Immature natural killer cell (primary cell): ENCODE measurements at regions not wholly inside any gene's neighbourhood (a gene's known extent, or its start where the extent isn't known, plus 50 kb on each side); places are given as distances from the start of the nearest gene placed in this dataset.
"Not testable (repeated sequence)": the region's sequence is repeated elsewhere in the genome, so short reads cannot be mapped to it uniquely, and the experiment has no call there.

Experiments used
- DNase-seq, 3 donors: peaks; one replicate each; pipeline ENCODE4 v3.0.0; 2022; ENCODE audit warnings: mixed read lengths in 1 of 3
- H3K27ac Mint-ChIP-seq, 6 donors: one replicate each; pipeline ENCODE4 v1.8.0; 2020; ENCODE audit warnings: mixed read lengths in 6 of 6, mild to moderate bottlenecking in 5 of 6, inconsistent platforms in 4 of 6, moderate library complexity in 3 of 6
- H3K27me3 Mint-ChIP-seq, 3 donors: one replicate each; pipeline ENCODE4 v1.8.0; 2020 to 2021; ENCODE audit warnings: low read depth in 3 of 3, mild to moderate bottlenecking in 3 of 3, mixed read lengths in 3 of 3, moderate library complexity in 3 of 3, inconsistent platforms in 1 of 3
- H3K36me3 Mint-ChIP-seq, 3 donors: one replicate each; pipeline ENCODE4 v1.8.0; 2020; ENCODE audit warnings: mixed read lengths in 3 of 3, inconsistent platforms in 2 of 3, mild to moderate bottlenecking in 2 of 3
- H3K4me1 Mint-ChIP-seq, 2 donors: one replicate each; pipeline ENCODE4 v1.8.0; 2020; ENCODE audit warnings: inconsistent platforms in 2 of 2, mild to moderate bottlenecking in 2 of 2, mixed read lengths in 2 of 2, moderate library complexity in 1 of 2
- H3K4me3 Mint-ChIP-seq, 5 donors: one replicate each; pipeline ENCODE4 v1.8.0; 2020; ENCODE audit warnings: mild to moderate bottlenecking in 5 of 5, mixed read lengths in 5 of 5, inconsistent platforms in 3 of 5, moderate library complexity in 3 of 5
- H3K9me3 Mint-ChIP-seq, 6 donors: one replicate each; pipeline ENCODE4 v1.8.0; 2020; ENCODE audit warnings: mild to moderate bottlenecking in 6 of 6, mixed read lengths in 6 of 6, inconsistent platforms in 4 of 6, moderate library complexity in 3 of 6

DNA sequence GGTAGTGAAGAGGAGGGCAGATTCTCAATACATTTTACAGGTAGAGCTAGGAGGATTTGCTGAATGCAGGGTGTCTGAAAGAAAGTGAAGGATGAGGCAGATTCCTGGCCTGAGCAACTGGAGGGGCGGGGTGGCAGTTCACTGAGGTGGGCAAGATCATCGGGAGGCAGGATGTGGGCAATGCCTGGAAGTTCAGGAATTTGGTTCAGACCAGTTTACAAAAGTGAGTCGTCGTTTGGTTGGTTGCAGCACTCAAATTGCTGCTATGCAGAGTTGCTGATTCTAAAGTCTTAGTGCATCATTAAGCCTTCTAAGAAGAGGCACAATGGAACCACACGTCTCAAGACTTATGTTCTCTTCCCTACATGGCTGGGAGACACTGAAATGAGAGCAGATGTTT, 134.0 kb downstream of the MFSD1 start:
- Mint-ChIP-seq H3K27me3 (peaks cover 0 to 3% (median 3%) of the 10 kb centered on the region in 3 donors), H3K27ac (no peak overlapping the region), H3K9me3 (peaks cover 0 to 12% (median 6%) of the 10 kb centered on the region in 6 donors), H3K4me3 (no peak overlapping the region), H3K36me3 (no peaks in the 10 kb centered on the region), H3K4me1 (no peaks in the 10 kb centered on the region)
- DNase-seq: no peak

DNA sequence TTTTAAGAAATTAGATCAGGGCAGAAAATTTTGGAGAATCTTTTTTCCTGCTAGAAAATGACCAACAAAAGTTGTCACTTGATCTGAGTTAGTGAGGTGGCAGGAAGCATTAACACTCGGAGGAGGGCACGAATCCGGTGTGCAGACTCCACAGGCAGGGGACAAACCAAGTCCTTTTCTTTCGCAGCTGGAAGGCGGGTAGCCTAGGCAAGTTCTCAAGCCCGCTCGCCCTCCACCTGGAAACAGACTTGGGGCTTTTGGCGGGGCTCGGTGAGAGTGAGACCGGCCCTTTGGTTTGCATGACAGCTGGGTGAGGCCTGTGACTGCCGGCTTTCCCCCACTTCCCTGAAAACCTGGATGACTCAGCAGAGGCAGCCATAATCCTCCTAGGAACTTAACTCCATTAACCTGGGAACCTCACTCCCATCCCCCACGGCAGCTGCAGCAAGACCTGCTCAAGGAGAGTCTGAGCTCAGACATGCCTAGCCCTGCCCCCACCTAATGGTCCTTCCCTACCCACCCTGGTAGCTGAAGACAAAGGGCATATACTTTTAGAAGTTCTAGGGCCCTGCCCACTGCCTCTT, 134.8 kb downstream of the MFSD1 start:
- DNase-seq: no peak
- H3K9me3 Mint-ChIP-seq: peaks cover 0 to 15% (median 7%) of the 10 kb centered on the region in 6 donors
- H3K4me3 Mint-ChIP-seq: no peak overlapping the region
- no peak overlapping the region for H3K27ac Mint-ChIP-seq
- H3K4me1 Mint-ChIP-seq: no peaks in the 10 kb centered on the region
- H3K36me3 Mint-ChIP-seq: no peaks in the 10 kb centered on the region
- H3K27me3 Mint-ChIP-seq: peaks cover 0 to 3% (median 3%) of the 10 kb centered on the region in 3 donors

DNA sequence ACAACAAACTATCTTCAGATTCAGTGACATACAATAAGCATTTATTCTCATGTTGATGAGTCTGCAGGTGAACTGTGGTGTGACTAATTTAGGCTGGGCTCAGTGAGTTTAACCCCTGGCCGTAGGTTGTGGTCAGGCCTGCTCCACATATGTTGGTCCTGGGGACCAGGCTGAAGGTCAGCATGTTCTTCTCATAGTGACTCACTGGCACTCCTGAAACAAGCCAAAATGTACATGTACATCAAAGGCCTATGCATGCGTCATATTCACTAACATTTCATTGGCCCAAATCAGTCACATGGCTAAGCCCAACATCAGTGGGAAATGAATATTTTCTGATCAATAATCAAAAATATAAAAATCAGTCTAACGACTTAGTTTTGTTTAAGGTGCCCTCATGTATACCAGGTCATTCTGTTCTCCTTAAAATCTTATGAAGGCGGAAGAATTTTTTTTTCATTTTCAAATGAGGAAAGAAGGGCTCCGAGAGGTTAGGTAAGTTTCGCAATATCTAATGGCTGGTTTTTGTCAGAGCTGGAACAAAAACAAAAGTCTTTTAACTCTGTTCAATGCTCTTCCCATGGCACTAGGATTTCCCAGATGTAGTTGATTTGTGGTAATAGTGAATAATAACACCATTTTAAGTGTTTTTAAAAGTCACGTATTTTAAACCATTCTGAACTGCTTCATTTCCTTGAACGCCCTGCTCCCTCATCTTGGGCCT, 148.5 kb downstream of the MFSD1 start:
- H3K4me1 Mint-ChIP-seq: no peaks in the 10 kb centered on the region
- no peaks in the 10 kb centered on the region for H3K27me3 Mint-ChIP-seq
- DNase-seq: no peak
- H3K36me3 Mint-ChIP-seq: no peaks in the 10 kb centered on the region
- H3K9me3 Mint-ChIP-seq: peaks cover 0 to 4% (median 0%) of the 10 kb centered on the region in 6 donors
- no peak overlapping the region for H3K27ac Mint-ChIP-seq
- H3K4me3 Mint-ChIP-seq: no peak overlapping the region

DNA sequence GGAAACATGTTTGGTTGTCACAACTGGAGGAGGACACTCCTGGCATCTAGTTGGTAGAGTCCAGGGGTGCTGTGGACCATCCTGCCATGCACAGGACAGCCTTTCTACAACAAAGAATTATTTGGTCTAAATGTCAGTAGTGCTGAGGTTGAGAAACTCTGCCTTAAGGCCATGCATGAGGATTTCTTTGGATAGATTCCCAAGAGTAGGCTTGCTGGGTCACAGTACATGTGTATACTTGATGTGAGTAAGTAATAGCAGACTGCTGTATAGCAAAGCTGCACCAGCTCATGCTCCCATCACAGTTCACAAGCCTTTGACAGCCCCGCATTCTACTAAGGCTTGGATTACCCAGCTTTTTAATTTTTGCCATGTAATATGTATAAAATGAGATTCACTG, 151.3 kb downstream of the MFSD1 start:
- no peaks in the 10 kb centered on the region for H3K4me1 Mint-ChIP-seq

DNA sequence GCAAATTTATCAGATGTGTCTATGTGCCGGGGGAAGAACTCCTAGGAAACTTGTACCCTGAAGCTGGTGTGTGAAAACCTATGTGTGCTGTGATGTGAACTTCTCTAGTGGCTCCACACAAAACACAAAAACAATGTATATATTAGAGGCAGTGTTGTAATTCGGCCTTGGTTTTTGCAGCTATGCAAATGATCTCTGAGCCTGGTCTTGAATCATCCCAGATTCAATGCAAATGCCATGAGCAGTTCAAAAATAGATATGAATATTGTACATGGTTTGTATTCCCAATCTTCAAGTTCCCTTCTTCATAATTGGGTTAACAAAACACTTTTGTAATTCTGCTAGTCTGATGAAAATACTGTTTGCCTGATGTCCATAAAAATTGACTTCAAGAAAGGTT, 152.6 kb downstream of the MFSD1 start:
- no peak overlapping the region for H3K4me3 Mint-ChIP-seq
- no peak overlapping the region for H3K27ac Mint-ChIP-seq
- peaks cover 0 to 4% (median under 1%) of the 10 kb centered on the region in 6 donors for H3K9me3 Mint-ChIP-seq
- peaks cover 0 to 2% (median 2%) of the 10 kb centered on the region in 3 donors for H3K27me3 Mint-ChIP-seq
- no peaks in the 10 kb centered on the region for H3K4me1 Mint-ChIP-seq
- H3K36me3 Mint-ChIP-seq: peaks cover 0 to 3% (median 0%) of the 10 kb centered on the region in 3 donors
- DNase-seq: no peak

More for the DNA sequence above, 151.3 kb downstream of the MFSD1 start:
- Mint-ChIP-seq H3K36me3 (no peaks in the 10 kb centered on the region), H3K4me3 (no peak overlapping the region), H3K27me3 (peaks cover 0 to 2% (median 0%) of the 10 kb centered on the region in 3 donors), H3K9me3 (peaks cover 0 to 4% (median under 1%) of the 10 kb centered on the region in 6 donors), H3K27ac (no peak overlapping the region)
- no peak for DNase-seq

DNA sequence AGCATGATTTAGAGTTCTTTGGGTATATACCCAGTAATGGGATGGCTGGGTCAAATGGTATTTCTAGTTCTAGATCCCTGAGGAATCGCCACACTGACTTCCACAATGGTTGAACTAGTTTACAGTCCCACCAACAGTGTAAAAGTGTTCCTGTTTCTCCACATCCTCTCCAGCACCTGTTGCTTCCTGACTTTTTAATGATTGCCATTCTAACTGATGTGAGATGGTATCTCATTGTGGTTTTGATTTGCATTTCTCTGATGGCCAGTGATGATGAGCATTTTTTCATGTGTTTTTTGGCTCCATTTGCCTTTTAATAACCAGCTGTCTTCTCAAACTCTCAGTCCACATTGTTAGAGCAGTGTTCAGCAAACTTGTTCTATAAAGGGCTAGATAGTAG, 155.9 kb downstream of the MFSD1 start:
- not testable (repeated sequence) for H3K4me1 Mint-ChIP-seq, H3K4me3 Mint-ChIP-seq, H3K27me3 Mint-ChIP-seq, H3K36me3 Mint-ChIP-seq, H3K27ac Mint-ChIP-seq, H3K9me3 Mint-ChIP-seq, DNase-seq

DNA sequence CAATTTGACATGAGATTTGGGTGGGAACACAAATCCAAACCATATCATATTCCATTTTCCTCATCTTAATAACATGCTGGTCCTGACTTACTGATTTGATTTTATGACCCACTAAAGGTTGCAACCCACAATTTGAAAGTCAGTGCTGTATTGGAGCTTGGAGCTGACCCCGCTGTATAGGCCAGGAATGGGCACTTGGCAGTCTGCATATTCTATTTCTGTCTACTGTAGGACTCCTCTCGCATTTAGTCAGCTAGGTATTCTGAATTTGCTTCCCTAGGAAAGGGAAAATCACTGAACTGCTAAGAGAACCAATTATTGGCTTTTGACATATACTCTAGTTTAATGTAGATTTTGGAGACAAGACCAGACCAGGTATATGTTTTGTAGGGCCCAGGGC, 157.0 kb downstream of the MFSD1 start:
- Mint-ChIP-seq H3K4me1 (no peaks in the 10 kb centered on the region), H3K36me3 (peaks cover 0 to 3% (median 0%) of the 10 kb centered on the region in 3 donors), H3K4me3 (no peak overlapping the region), H3K27me3 (peaks cover 0 to 4% (median 4%) of the 10 kb centered on the region in 3 donors), H3K9me3 (peaks cover 0 to 5% (median under 1%) of the 10 kb centered on the region in 6 donors), H3K27ac (no peak overlapping the region)
- DNase-seq: no peak

DNA sequence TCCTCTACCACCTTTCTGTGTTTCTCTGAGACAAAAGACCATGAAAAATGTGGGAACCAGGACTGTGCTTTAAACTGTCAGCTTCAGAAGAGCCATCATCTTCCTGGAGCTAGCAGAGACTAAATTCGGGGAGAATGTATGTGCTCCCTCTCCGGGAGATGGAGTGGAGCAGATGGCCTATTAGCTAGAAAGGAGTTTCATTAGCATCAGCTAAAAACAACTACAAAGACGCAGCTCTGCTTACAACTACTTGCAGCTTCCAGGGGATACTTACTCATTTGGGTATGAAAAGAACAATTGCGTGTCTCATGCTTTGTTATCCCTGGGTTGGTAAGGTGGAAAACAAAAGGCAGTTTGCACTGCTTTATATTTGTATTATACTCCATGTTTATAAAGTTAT, 159.6 kb downstream of the MFSD1 start:
- H3K27ac Mint-ChIP-seq: no peak overlapping the region

DNA sequence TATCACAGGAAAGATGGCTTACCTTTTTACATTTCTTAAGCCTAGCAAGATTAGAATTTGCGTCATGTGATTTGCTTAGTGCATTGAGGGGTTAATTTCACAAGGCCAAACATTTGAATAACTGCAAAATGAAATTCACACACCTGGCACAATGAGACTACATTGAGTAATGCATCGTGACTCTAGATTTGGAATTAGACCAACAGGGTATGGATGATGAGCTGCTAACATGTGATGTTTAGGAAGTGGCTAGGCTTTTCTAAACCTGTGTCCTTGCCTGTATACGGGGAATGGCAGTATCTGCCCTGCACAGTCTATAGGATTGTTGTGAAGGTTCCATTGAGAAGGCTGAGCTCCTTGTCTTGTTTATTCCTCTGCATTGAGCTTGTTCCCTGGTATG, 160.1 kb downstream of the MFSD1 start:
- DNase-seq: no peak
- Mint-ChIP-seq H3K9me3 (peaks cover 0 to 5% (median under 1%) of the 10 kb centered on the region in 6 donors), H3K27ac (no peak overlapping the region), H3K27me3 (peaks cover 0 to 4% (median 1%) of the 10 kb centered on the region in 3 donors), H3K36me3 (peaks cover 0 to 3% (median 0%) of the 10 kb centered on the region in 3 donors), H3K4me3 (no peak overlapping the region), H3K4me1 (no peaks in the 10 kb centered on the region)

More for the DNA sequence above, 159.6 kb downstream of the MFSD1 start:
- Mint-ChIP-seq H3K27me3 (peaks cover 0 to 4% (median 1%) of the 10 kb centered on the region in 3 donors), H3K9me3 (peaks cover 0 to 5% (median under 1%) of the 10 kb centered on the region in 6 donors), H3K4me3 (no peak overlapping the region), H3K36me3 (peaks cover 0 to 3% (median 0%) of the 10 kb centered on the region in 3 donors), H3K4me1 (no peaks in the 10 kb centered on the region)
- DNase-seq: no peak

DNA sequence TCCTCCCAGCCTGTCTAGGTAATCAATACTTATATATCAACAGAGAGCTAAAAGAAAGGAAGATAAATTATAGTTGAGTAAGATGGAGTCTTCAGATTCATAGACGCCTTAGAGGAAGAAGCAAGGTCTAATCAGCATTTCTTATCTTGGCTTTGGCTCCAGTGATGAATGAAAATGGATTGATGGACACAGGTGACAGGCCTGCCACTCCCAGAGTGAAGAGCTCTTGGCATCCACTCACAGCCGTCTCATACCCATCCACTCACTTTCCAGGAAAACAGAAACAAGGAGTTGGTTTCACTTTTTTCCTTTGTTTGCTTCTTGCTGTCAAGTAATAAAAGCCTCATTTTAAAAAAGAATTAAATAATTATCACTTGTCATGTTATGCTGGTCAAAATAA, 168.2 kb downstream of the MFSD1 start:
- no peaks in the 10 kb centered on the region for H3K27me3 Mint-ChIP-seq
- H3K27ac Mint-ChIP-seq: no peak overlapping the region
- H3K9me3 Mint-ChIP-seq: peaks cover 0 to 9% (median 0%) of the 10 kb centered on the region in 6 donors
- H3K4me3 Mint-ChIP-seq: no peak overlapping the region
- H3K4me1 Mint-ChIP-seq: no peaks in the 10 kb centered on the region
- no peak for DNase-seq
- H3K36me3 Mint-ChIP-seq: peaks cover 0 to 4% (median 0%) of the 10 kb centered on the region in 3 donors

DNA sequence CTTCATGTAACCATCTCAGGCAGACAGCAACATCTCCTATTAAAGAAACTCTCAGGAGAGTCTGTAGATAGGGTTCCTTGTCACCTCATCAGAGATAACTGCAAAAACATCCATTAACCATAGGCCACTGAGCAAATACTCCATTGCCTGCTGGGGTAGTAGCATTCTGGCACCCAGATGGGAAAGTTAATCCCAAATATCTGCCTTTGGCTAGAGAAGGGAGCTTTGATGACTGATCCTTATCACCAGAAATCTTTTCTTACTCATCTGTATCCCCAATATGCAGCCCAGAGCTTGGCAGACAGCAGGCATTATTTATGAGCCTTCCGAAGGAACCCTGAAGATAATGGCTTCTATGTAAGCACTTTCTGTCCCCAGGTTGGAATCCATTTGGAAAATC, 173.1 kb downstream of the MFSD1 start:
- DNase-seq: no peak
- Mint-ChIP-seq H3K36me3 (peaks cover 0 to 4% (median 0%) of the 10 kb centered on the region in 3 donors), H3K27me3 (no peaks in the 10 kb centered on the region), H3K4me3 (no peak overlapping the region), H3K27ac (no peak overlapping the region), H3K9me3 (peaks cover 0 to 9% (median 0%) of the 10 kb centered on the region in 6 donors), H3K4me1 (no peaks in the 10 kb centered on the region)

DNA sequence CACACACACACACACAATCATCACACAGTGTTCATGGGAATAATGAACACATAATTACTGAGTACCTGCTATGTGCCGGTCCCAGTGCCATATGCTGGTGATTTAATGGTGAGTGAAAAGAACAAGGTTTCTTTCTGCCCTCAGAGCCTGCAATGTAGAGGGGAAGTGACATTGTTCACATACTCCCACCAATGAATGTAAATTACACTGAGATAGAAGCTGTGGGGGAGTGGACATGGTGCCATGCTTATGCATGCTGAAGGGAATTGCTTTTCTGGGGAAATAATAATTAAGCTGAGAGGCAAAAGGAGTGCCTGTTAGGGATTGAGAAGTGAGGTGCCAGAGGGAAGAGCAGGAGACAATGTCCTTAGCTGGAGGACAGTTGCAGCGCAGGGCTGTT, 175.1 kb downstream of the MFSD1 start:
- Mint-ChIP-seq H3K27ac (no peak overlapping the region), H3K27me3 (no peaks in the 10 kb centered on the region), H3K4me3 (no peak overlapping the region), H3K9me3 (peaks cover 0 to 5% (median 0%) of the 10 kb centered on the region in 6 donors), H3K36me3 (no peaks in the 10 kb centered on the region), H3K4me1 (no peaks in the 10 kb centered on the region)
- DNase-seq: no peak

DNA sequence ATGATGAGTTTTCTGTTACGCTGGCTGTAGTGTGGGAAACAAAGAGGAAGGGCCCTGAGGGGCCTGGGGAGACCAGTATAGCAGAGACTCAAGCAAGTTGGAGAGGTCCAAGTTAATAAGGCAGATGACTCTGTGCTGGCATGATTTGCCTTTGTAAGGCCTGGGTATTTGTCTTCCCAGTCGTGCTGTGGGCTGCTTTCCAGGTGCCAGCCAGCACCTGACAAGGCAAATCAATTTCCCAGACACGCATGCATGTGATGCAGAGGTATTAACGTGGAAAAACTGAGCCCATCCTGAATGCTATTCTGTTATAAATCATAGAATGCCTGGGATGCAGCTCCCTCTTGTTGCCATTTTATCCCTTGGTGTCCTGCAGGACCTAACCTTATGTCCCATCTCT, 175.6 kb downstream of the MFSD1 start:
- H3K27ac Mint-ChIP-seq: no peak overlapping the region

DNA sequence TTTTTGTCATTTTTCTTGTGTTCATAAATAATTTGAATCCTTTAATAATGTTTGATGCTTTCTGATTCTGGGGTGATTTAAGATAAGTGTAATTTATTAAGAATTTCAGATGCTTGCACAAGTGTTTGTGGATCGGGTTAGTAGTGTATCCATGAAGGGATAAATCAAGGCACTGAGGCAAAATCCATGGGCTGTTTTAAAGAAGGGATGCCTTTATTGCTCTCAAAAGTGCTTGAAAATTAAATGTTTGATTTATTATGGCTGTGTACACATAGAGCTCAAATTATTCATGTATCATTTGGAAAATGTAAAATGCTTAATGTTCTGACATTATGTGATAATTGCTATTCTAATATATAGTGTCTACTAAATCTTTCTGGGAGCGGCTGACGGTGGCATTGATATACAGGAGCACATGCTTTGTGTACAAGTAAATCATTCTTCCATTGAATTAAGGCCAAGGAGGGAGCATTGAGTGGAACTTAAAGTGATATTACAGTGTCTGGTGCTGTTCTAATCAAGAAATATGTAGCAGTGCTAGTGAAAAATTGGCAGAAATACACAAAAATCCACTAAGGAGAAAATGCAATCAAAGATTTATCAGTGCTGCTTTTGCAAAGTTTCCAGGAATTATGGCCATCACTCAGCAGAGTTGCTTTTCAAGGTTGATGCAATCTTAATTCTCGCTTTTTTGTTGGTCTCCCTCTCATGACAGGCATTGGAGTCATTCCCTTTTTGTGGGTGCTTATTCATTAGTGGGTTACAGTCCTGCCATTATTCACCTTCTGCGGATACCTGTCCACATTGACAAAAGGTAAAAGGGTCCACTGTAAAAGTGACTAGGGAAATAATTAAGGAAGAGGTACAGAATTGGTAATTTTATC, 181.6 kb downstream of the MFSD1 start:
- Mint-ChIP-seq H3K27me3 (peaks cover 0 to 2% (median 0%) of the 10 kb centered on the region in 3 donors), H3K27ac (no peak overlapping the region), H3K9me3 (peaks cover 0 to 9% (median 0%) of the 10 kb centered on the region in 6 donors), H3K4me1 (no peaks in the 10 kb centered on the region), H3K4me3 (no peak overlapping the region), H3K36me3 (no peaks in the 10 kb centered on the region)
- DNase-seq: no peak

More for the DNA sequence above, 175.6 kb downstream of the MFSD1 start:
- Mint-ChIP-seq H3K4me3 (no peak overlapping the region), H3K27me3 (no peaks in the 10 kb centered on the region), H3K4me1 (no peaks in the 10 kb centered on the region), H3K36me3 (no peaks in the 10 kb centered on the region), H3K9me3 (peaks cover 0 to 3% (median 0%) of the 10 kb centered on the region in 6 donors)
- DNase-seq: no peak
